Dedifferentiated amniotic fluid mesenchymal stem cell (primary cell): ENCODE measurements at regions not wholly inside any gene's neighbourhood (a gene's known extent, or its start where the extent isn't known, plus 50 kb on each side); places are given as distances from the start of the nearest gene placed in this dataset.

Source experiments
- DNase-seq: peaks from one replicate; pipeline ENCODE4 v3.0.0-alpha.2; 2016; ENCODE audit errors: extremely low spot score

GRCh38 chr10:64076322-64076940 lies 555.2 kb downstream of the REEP3 start:
- no peak for DNase-seq

DNA sequence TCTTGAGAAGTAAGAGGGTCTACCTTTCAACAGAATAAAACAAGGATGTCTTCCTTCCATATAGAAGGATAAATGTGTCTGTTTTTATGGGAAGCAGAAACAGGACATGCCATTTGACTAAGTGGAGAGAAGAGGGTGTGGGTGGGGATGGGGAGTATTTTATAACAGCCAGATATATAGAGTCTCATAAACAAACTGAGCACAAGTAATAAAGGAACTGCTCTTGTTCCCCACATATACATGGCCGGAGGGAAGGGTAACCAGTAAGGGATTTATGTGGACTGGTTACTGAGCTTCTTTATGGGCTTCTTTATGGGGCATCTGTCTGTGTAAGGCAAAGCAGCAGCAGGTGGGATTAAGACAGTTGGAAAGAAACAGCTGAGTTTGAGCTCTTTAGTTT lies 558.1 kb downstream of the REEP3 start:
- no peak for DNase-seq

DNA sequence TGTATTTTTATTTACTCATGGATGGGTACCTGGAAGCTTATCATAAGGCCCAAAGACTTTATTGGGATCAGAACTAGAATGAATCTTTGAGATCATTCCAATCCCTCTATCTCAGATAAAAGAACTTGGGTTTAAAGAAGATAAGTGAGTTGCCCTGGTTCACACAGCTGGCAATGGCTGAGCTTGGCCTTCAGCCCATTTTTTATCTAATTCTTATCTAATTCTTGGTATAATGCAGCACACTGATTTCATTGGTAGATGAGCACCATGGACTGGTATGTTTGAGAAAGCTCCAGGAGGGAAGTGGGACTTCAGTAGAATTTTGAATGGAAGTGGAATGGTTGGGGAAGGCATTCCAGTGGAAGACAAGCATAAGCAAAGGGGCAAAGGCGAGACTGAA lies 558.9 kb downstream of the REEP3 start:
- no peak for DNase-seq

- DNase-seq, result no peak
These were observed 560.8 kb downstream of the REEP3 start for GRCh38 chr10:64081947-64082482.

GRCh38 chr10:64086083-64086767 lies 565.0 kb downstream of the REEP3 start:
- no peak for DNase-seq

DNA sequence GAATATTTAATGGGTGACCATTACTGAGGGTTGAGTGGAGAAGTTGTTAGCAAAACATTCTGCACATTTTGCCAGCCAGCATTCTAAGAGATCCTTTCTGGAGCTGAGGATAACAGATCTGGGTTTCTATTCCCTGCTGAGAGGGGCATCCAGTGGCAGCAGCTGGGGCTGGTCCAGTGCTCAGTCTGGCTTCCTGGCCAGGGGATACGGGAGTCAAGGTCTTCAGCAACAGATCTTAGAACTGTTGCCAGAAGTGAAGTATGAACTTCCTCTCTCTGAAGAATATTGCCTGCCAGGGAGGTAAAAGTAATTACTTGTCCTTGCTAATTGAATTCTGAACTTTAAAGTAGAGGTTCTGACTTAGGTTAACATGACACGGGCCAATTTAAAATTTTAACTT lies 568.4 kb downstream of the REEP3 start:
- DNase-seq, result no peak

GRCh38 chr10:64090865-64091264 lies 569.7 kb downstream of the REEP3 start:
- no peak for DNase-seq

- no peak for DNase-seq
These were observed 570.7 kb downstream of the REEP3 start for GRCh38 chr10:64091897-64092296.

- DNase-seq, result no peak
These were observed 572.1 kb downstream of the REEP3 start for GRCh38 chr10:64093304-64093703.

GRCh38 chr10:64093946-64094535 lies 572.8 kb downstream of the REEP3 start:
- DNase-seq, result no peak

DNA sequence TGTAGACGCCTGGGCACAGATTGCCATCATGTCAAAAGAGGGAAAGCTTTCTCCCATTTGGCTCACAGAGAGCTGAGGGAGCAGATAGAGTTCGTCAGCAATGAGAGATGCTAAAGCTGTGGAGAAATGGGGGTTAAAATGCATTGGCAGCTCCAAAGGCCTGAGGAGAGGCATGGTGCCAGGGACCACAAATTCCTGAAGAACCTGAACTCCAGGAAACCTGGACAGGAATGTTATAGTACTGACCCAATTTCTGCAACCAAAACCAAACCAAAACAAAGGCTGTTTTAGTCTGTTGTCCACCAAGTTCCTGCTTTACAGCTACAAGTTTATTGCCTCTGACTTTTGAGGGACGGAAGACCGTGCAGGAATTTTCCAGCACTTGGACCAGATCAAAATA lies 575.7 kb downstream of the REEP3 start:
- no peak for DNase-seq

DNA sequence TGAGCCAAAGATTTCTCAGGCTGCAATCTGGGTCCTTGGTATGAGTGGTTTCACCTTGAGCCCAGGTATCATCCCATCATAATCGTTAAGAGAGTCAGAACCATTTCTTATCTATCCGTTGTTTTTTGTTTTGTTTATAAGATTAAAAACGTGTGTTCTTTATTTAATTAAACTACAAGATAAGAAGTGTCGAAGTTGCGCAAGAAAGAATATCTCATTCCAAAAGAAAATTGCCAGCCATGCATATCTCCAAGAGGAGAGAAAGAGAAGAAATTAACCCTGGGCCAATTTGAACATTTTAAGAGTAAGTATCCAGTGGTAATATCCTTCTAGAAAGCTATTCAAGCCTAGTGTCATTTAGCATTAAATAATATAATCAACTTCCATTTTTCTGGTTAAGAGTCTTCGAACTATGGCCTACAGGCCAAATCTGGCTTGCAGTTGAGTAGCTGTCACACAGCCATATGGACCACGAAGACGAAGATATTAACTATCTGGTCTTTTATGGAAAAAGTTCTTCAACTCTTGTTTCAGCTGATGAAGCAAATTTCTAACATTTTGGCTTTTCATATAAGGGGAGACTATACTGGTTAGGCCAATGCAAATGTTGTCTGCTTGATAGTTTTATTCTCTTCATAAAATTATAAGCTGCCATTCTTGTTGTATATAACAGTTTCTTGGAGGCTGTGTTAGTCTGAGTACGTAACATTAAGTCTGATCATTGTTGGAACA lies 576.4 kb downstream of the REEP3 start:
- DNase-seq, result no peak

DNA sequence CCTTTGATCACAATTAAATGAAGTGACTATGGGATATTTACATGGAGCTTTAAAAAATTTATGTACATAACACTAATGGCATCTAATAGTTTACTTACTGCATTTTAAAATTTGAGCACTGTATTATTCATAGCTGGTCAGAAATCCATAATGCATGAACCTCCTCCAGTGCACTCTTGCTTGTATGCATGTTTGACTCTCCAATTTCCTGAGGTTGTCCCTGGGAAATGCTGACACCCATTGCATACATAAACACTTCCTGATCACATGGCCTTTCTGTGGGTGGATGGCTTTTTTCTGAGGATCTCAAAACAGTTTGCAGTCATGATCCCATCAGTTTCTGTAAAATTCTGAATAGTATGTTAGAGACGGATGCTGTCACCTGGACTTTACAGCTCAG lies 577.8 kb downstream of the REEP3 start:
- no peak for DNase-seq

DNA sequence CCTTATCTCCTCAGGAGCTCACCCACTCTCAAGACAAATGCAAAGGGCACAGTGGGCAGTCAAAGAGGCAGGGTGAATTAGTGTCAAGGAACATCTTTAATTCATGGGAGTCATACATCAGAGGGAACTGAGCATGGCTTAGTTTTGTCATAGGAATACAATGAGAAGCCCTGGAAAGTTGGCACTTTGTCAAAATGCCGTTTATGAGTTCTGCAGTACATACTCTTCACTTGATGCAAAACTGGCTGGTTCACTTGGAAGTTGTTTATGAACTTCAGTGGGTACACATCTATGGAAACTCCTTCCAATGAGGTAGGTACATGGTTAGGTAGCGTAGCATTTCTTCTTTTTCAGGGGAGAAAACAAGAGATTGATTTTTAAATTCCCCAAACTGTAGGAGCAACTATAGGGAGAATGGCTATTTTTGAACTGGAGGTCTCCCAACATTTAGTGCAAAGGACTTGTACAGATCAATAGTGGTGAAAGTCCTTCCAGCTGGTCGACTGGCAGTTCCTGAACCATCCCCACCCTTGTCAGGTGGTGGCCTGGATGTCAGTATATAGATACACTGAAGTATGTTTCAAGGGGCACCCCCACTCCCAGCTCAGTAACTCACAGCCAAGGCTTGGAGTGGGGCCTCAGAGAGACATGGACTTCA lies 580.5 kb downstream of the REEP3 start:
- no peak for DNase-seq

DNA sequence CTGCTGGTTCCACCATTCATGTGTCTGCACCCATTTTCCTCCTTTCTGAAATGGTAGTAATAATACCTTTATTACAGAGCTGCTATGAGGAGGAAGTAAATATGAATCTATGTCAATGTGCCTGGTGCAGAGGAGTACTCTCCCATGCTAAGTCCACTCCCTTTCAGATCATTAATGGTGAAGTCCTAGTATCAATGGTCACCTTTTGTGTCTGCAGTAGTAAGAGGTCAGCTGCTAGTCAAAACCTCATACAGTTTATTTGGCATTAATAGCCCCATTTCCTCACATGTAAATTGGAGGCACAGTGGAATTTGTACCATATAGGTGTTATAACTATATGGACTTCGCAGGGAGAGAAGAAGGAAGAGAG lies 581.0 kb downstream of the REEP3 start:
- no peak for DNase-seq

DNA sequence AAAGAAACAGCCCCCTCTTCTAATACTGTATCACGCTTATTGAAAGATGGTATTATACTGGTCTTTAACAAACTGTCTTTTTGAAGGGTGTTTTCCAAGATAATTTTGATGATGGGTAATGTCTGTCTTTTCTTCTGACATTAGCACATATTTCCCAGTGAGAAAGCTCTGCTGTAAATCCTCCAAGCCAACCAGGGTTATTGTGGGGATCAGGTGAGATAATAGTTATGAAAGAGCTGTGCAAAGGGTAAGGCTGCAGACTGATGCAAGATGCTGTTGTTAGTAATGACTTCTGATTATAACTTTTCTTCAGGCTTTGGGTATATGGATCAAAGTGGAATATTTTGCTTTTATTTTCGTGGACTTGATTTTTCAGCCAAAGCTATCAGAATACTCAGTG lies 581.7 kb downstream of the REEP3 start:
- no peak for DNase-seq

DNA sequence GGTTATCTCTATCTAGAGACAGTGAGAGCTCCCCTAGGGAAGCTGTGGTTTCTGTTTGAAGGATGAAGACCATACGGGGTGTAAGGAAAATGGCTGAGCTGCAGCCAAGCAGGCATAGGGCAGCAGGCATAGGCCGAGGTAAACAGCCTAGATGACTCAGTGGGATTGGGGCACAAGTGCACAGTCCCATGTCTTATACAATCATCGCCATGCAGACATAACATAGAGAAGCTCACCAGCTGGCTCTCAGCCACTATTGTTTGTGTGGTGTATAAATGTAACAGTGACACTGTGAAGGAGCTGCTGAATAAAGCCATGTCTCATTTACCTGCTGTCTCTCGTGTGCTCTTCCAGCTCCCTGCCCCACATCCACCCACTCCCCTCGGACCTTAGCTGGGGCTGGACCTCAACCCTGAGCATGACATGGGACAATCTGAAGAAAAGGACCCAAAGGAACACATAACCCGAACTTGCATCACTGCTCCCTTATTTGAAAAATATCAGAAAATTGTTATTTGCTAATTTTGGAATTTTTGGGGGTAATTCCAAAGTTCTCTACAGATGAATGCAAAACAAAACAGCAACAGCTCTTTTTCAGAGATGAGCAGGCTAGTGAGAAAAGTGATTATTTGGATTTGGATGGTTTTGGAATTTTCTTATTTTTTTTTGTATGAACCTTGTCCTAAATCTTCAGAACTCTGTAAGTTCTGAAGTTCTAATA lies 582.7 kb downstream of the REEP3 start:
- DNase-seq, result no peak

GRCh38 chr10:64109926-64110495 lies 588.8 kb downstream of the REEP3 start:
- DNase-seq, result no peak

DNA sequence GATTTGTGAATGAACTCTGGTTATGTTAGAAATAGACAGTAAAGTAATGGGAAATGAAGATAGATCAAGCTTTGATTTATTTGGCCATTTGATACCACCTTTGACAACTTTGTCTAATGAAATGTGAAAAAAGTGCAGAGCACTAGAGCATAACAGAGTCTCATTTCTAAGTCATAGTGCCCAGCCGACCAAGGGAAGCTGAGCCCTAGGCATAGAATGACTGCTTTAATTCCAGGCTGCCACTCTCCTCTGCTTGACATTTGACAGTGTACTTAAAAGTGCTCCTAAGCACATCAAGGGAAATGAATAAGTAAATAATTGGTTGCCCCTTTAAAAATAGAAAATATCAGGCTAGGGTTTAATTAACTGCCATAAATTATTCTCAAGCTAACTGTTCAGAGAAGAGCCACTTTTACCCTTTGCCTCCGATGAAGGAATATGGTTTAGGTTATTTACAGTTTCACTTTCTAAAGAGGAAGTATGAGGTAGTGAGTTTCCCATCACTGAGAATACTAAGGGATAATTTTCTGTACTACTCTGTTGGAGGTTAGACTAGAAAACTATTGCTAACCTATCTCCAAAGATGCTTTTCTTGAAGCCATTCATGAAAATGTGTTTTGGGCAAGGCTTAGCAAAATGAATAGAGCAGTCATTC lies 591.6 kb downstream of the REEP3 start:
- DNase-seq, result no peak

DNA sequence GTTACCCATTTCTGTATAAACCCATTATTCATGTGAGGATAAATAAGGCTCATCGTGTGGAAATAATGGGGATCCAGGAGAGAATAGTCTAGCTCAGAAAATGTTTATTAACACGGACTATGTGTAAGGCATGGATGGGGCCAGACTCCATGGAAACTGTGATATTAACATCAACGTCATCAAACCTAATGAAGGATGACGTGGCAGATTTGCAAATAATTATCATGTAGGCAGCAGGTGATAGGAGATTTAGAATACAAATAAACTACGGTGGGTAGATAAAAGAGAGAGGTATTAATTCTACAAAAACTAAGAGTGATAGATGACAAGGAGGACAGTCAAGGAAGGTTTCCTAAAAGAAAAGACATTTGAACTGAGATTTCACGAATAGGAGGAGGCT lies 592.2 kb downstream of the REEP3 start:
- DNase-seq, result no peak

DNA sequence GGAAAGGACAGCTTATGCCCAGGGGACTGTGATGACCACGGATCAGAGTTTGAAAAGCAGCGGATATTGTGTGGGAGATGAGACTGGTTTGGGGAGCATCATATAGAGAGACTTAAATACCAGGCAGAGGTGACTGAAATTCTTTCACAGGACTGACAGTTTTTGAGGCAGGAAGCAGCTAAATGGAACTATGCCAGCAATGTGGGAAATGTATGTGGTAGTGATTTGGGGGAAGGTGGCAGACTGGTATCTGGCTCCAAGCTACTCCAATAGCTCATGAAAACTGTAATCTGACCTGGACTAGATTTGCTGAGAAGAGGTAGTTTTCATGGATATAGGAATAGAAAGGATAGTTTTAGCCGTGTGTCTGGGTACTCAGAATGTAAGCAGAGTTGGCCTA lies 592.6 kb downstream of the REEP3 start:
- no peak for DNase-seq
